ENCODE measurements at regions not wholly inside any gene's neighbourhood (a gene's known extent, or its start where the extent isn't known, plus 50 kb on each side); places are given as distances from the start of the nearest gene placed in this dataset.

GRCh38 chr17:63153488-63153887 is 187.5 kb downstream of the TANC2 start:
- H3K4me1 ChIP-seq: no peaks in the 10 kb centered on the region
- H3K4me3 ChIP-seq (replicated peaks in 1 of 3): no peak overlapping the region
- DNase-seq: no peak
- no peaks in the 10 kb centered on the region for H3K27me3 ChIP-seq
- H3K36me3 ChIP-seq: no peaks in the 10 kb centered on the region
- intact Hi-C loops (cut with DNase I): no loop called here
- no peaks in the 10 kb centered on the region for H3K9me3 ChIP-seq
- H3K27ac ChIP-seq: no peak overlapping the region
- TF ChIP-seq, protein P1, sequence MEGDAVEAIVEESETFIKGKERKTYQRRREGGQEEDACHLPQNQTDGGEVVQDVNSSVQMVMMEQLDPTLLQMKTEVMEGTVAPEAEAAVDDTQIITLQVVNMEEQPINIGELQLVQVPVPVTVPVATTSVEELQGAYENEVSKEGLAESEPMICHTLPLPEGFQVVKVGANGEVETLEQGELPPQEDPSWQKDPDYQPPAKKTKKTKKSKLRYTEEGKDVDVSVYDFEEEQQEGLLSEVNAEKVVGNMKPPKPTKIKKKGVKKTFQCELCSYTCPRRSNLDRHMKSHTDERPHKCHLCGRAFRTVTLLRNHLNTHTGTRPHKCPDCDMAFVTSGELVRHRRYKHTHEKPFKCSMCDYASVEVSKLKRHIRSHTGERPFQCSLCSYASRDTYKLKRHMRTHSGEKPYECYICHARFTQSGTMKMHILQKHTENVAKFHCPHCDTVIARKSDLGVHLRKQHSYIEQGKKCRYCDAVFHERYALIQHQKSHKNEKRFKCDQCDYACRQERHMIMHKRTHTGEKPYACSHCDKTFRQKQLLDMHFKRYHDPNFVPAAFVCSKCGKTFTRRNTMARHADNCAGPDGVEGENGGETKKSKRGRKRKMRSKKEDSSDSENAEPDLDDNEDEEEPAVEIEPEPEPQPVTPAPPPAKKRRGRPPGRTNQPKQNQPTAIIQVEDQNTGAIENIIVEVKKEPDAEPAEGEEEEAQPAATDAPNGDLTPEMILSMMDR (IDR thresholded peaks at IDR 0.05): no peak
- no peak for TF ChIP-seq POLR2A (IDR thresholded peaks at IDR 0.05)
- WGBS, 2 donors: 79% methylated on average over 1 of the region's 1 CpG

DNA sequence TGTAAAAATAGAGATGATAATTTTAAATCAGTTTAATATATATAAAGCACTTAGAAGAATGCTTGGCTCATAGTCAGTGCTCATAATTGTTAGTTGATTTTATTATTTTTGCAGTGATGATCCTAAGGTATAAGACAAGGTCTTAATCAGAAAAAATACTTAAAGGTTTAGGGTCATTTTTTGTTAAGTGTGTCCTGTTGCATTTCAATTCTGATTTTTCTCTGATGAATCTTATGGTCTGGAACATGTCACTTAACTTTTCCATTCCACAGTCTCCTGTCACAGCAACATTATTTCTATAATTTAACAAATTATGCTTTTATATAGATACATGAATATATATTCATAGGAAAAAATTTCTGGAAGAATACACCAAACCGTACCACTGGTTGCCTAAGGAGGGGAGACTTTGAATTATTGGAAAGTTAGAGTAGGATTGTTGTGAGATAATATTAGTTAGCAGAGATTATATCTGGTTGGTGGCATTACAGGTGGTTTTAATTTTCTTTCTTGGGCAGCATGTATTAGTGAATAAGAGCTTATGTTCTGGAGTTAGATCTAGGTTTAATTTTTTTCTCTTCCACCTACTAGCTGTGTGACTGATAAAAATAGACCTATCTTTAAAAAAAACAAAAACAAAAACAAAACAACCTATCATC is 188.7 kb downstream of the TANC2 start:
- H3K27ac ChIP-seq: no peak overlapping the region
- WGBS, 2 donors: 97% methylated on average over 1 of the region's 1 CpG
- H3K4me3 ChIP-seq (replicated peaks in 1 of 3): no peak overlapping the region
- TF ChIP-seq POLR2A (IDR thresholded peaks at IDR 0.05): no peak
- TF ChIP-seq, protein P1 (IDR thresholded peaks at IDR 0.05): no peak
- intact Hi-C loops (cut with DNase I): no loop called here
- no peaks in the 10 kb centered on the region for H3K9me3 ChIP-seq
- DNase-seq: no peak
- no peaks in the 10 kb centered on the region for H3K27me3 ChIP-seq
- H3K4me1 ChIP-seq: no peaks in the 10 kb centered on the region
- no peaks in the 10 kb centered on the region for H3K36me3 ChIP-seq

DNA sequence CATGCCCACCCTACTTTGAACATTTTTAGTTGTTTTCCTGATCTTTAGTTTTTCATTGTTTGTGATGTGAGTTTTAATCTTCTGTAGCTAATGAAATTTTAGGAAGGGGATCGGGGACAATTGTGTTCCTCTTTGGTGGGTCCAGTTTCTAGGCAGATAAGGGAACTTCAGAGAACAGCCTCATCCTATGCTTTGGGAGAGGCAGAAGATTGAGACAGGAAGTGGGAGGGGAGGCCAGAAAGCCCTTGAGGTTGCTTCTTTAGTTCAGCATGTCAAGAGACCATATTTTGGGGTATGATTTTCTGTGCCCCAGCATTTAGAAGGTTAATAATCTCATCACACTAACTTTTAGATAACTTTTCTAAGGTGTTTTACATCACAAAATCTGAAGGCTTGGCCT is 191.0 kb downstream of the TANC2 start:
- H3K9me3 ChIP-seq: no peaks in the 10 kb centered on the region
- no peak for DNase-seq
- H3K27ac ChIP-seq: no peak overlapping the region
- no peaks in the 10 kb centered on the region for H3K4me1 ChIP-seq
- intact Hi-C loops (cut with DNase I): no loop called here
- no peaks in the 10 kb centered on the region for H3K36me3 ChIP-seq
- H3K4me3 ChIP-seq (replicated peaks in 1 of 3): no peak overlapping the region
- TF ChIP-seq, protein P1 (IDR thresholded peaks at IDR 0.05): no peak
- TF ChIP-seq POLR2A (IDR thresholded peaks at IDR 0.05): no peak
- no peaks in the 10 kb centered on the region for H3K27me3 ChIP-seq
- WGBS, 2 donors: 90 to 94% methylated on average over 1 of the region's 1 CpG

DNA sequence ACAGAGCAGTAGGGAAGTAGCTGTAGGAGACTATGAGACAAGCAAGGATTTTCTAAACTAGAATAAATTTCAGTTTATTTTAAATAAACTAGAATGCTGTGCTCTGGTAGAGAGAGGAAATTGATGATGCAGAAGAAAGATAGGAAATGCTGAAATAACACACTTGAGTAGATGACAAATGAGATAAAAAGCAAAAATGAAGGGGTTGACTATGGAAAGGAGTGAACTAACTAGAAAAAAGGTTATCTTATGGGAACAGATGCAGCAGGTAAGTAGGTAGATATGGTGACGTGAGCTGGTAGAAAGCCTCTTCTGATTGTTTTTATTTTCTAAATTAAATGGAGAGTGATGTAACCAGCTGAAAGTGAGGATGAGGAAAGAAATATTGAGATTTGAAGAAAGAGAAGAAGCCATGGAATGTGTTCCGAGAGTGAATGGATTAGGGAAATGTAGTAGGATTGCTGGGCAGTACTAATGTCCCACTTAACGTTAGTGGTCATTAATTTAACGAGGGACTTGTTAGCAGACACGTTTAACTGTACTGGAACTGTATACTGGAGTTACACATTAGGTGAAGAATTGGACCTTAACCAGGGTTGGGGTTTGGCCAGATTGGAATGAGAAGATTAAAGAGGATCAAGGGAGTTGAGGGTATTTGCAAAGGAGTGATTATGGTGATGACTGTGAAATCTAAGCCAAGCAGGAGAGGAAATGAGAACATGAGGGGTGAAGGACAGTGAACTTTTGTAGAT is 196.5 kb downstream of the TANC2 start:
- 82 to 85% methylated on average over 5 of the region's 5 CpGs for WGBS, 2 donors
- intact Hi-C loops (cut with DNase I): no loop called here

GRCh38 chr17:63163158-63163520 is 197.1 kb downstream of the TANC2 start:
- no peaks in the 10 kb centered on the region for H3K4me1 ChIP-seq
- H3K4me3 ChIP-seq (replicated peaks in 1 of 3): no peak overlapping the region
- WGBS, 2 donors: 75 to 83% methylated on average over 1 of the region's 1 CpG
- no peaks in the 10 kb centered on the region for H3K27me3 ChIP-seq
- H3K36me3 ChIP-seq: no peaks in the 10 kb centered on the region
- intact Hi-C loops (cut with DNase I): no loop called here
- TF ChIP-seq, protein P1 (IDR thresholded peaks at IDR 0.05): no peak
- no peak for TF ChIP-seq POLR2A (IDR thresholded peaks at IDR 0.05)
- no peak overlapping the region for H3K27ac ChIP-seq
- no peaks in the 10 kb centered on the region for H3K9me3 ChIP-seq
- no peak for DNase-seq

More for the DNA sequence above, 196.5 kb downstream of the TANC2 start:
- Histone ChIP-seq H3K4me3 (replicated peaks in 1 of 3) (no peak overlapping the region), H3K27ac (no peak overlapping the region), H3K9me3 (no peaks in the 10 kb centered on the region), H3K36me3 (no peaks in the 10 kb centered on the region), H3K4me1 (no peaks in the 10 kb centered on the region), H3K27me3 (no peaks in the 10 kb centered on the region)
- no peak for DNase-seq
- no peak for TF ChIP-seq POLR2A (IDR thresholded peaks at IDR 0.05)
- TF ChIP-seq, protein P1 (IDR thresholded peaks at IDR 0.05): no peak

Measured in thyroid gland (tissue), 4 donors.